ENCODE measurements at regions not wholly inside any gene's neighbourhood (a gene's known extent, or its start where the extent isn't known, plus 50 kb on each side); places are given as distances from the start of the nearest gene placed in this dataset.

- H3K4me3 ChIP-seq (ENCODE audit: low read depth, low read length): no peak overlapping the region
- no peak for TF ChIP-seq CTCF (IDR thresholded peaks at IDR 0.05; ENCODE audit: control insufficient read depth, extremely low read depth, insufficient read depth)
- DNase-seq (ENCODE audit: low read depth): no peak
Observed at GRCh38 chr2:183250472-183250871, 126.2 kb downstream of the NUP35 start.

- DNase-seq (ENCODE audit: low read depth): no peak
- H3K4me3 ChIP-seq (ENCODE audit: low read depth, low read length): no peak overlapping the region
- TF ChIP-seq CTCF (IDR thresholded peaks at IDR 0.05; ENCODE audit: control insufficient read depth, extremely low read depth, insufficient read depth): no peak
Observed at GRCh38 chr2:183253441-183254130, 129.3 kb downstream of the NUP35 start.

- no peak for DNase-seq (ENCODE audit: low read depth)
- no peak for TF ChIP-seq CTCF (IDR thresholded peaks at IDR 0.05; ENCODE audit: control insufficient read depth, extremely low read depth, insufficient read depth)
- H3K4me3 ChIP-seq (ENCODE audit: low read depth, low read length): no peak overlapping the region
Observed at GRCh38 chr2:183255411-183255810, 131.2 kb downstream of the NUP35 start.

- DNase-seq (ENCODE audit: low read depth): no peak
- TF ChIP-seq CTCF (IDR thresholded peaks at IDR 0.05; ENCODE audit: control insufficient read depth, extremely low read depth, insufficient read depth): no peak
- H3K4me3 ChIP-seq (ENCODE audit: low read depth, low read length): no peak overlapping the region
Observed at GRCh38 chr2:183259921-183260320, 135.7 kb downstream of the NUP35 start.

- TF ChIP-seq CTCF (IDR thresholded peaks at IDR 0.05; ENCODE audit: control insufficient read depth, extremely low read depth, insufficient read depth): no peak
- no peak overlapping the region for H3K4me3 ChIP-seq (ENCODE audit: low read depth, low read length)
- DNase-seq (ENCODE audit: low read depth): no peak
Observed at GRCh38 chr2:183260527-183260926, 136.3 kb downstream of the NUP35 start.

GRCh38 chr2:183264890-183265535 lies 140.8 kb downstream of the NUP35 start:
- no peak for TF ChIP-seq CTCF (IDR thresholded peaks at IDR 0.05; ENCODE audit: control insufficient read depth, extremely low read depth, insufficient read depth)
- H3K4me3 ChIP-seq (ENCODE audit: low read depth, low read length): no peak overlapping the region
- DNase-seq (ENCODE audit: low read depth): no peak

All from LNCaP clone FGC (cell line).